ENCODE measurements at regions not wholly inside any gene's neighbourhood (a gene's known extent, or its start where the extent isn't known, plus 50 kb on each side); places are given as distances from the start of the nearest gene placed in this dataset.

- Mint-ChIP-seq H3K27me3 (no peaks in the 10 kb centered on the region), H3K27ac (no peak overlapping the region), H3K9me3 (peaks cover 11% of the 10 kb centered on the region), H3K36me3 (ENCODE audit: low read depth) (no peaks in the 10 kb centered on the region), H3K4me1 (no peaks in the 10 kb centered on the region), H3K4me3 (no peak overlapping the region)
- DNase-seq (no peak), ATAC-seq (ENCODE audit: low read depth) (no peak)
- intact Hi-C loops (cut with micrococcal nuclease), result no loop called here
- CTCF ChIA-PET, result no interaction called here
- POLR2A ChIA-PET, result no interaction called here
- TF ChIP-seq, protein P1, sequence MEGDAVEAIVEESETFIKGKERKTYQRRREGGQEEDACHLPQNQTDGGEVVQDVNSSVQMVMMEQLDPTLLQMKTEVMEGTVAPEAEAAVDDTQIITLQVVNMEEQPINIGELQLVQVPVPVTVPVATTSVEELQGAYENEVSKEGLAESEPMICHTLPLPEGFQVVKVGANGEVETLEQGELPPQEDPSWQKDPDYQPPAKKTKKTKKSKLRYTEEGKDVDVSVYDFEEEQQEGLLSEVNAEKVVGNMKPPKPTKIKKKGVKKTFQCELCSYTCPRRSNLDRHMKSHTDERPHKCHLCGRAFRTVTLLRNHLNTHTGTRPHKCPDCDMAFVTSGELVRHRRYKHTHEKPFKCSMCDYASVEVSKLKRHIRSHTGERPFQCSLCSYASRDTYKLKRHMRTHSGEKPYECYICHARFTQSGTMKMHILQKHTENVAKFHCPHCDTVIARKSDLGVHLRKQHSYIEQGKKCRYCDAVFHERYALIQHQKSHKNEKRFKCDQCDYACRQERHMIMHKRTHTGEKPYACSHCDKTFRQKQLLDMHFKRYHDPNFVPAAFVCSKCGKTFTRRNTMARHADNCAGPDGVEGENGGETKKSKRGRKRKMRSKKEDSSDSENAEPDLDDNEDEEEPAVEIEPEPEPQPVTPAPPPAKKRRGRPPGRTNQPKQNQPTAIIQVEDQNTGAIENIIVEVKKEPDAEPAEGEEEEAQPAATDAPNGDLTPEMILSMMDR (IDR thresholded peaks at IDR 0.05), result no peak
These were observed 713.0 kb upstream of the LRRC4C start for GRCh38 chr11:42172441-42172840.

GRCh38 chr11:42175203-42175602, 715.8 kb upstream of the LRRC4C start:
- POLR2A ChIA-PET, result no interaction called here
- DNase-seq, result no peak
- H3K9me3 Mint-ChIP-seq, result peaks cover 6% of the 10 kb centered on the region
- H3K27me3 Mint-ChIP-seq, result no peaks in the 10 kb centered on the region
- intact Hi-C loops (cut with micrococcal nuclease), result no loop called here
- no peak overlapping the region for H3K4me3 Mint-ChIP-seq
- CTCF ChIA-PET, result no interaction called here
- no peaks in the 10 kb centered on the region for H3K36me3 Mint-ChIP-seq (ENCODE audit: low read depth)
- no peak overlapping the region for H3K27ac Mint-ChIP-seq
- no peaks in the 10 kb centered on the region for H3K4me1 Mint-ChIP-seq
- TF ChIP-seq, protein P1 (IDR thresholded peaks at IDR 0.05), result no peak
- ATAC-seq (ENCODE audit: low read depth), result no peak

GRCh38 chr11:42179216-42179615, 719.8 kb upstream of the LRRC4C start:
- intact Hi-C loops (cut with micrococcal nuclease), result no loop called here
- H3K36me3 Mint-ChIP-seq (ENCODE audit: low read depth), result no peaks in the 10 kb centered on the region
- H3K4me1 Mint-ChIP-seq, result no peaks in the 10 kb centered on the region
- no peak overlapping the region for H3K4me3 Mint-ChIP-seq
- ChIA-PET CTCF (no interaction called here), POLR2A (no interaction called here)
- DNase-seq, result no peak
- peaks cover 4% of the 10 kb centered on the region for H3K9me3 Mint-ChIP-seq
- H3K27ac Mint-ChIP-seq, result no peak overlapping the region
- H3K27me3 Mint-ChIP-seq, result no peaks in the 10 kb centered on the region
- TF ChIP-seq, protein P1 (IDR thresholded peaks at IDR 0.05), result no peak
- no peak for ATAC-seq (ENCODE audit: low read depth)

DNA sequence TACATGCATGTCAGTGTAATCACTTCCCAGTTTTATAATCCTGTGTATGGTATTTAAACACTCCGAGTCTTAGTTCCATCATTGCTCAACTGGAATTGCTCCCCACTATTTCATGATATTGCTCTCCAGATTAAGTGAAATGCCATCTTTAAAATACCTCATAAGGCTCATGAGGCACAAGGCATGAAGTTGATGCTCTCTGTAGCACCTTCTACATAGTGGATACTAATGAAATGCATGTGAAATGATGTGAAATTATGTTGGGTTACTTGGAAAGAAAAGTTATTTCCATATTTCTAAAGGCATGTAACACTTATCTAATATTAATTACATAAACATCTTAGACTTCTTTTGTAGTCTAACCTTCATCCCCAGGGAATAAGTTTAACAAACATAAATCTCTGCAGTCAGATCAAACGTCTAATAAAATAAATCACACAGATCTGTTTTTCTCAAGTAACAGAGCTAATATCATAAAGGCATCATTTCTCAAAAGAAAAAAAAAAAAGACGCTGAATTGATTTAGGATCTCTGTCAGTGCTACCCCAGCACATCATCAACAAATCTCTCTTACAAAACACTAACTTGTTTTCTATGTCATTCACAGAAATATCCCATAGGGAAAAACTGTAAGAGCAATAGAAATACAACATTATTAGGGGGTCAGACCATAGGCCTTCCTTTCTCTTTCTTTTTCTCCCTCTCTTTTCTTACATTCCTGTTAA, 736.0 kb upstream of the LRRC4C start:
- ATAC-seq (ENCODE audit: low read depth), result no peak
- H3K4me3 Mint-ChIP-seq, result no peak overlapping the region
- no peaks in the 10 kb centered on the region for H3K4me1 Mint-ChIP-seq
- POLR2A ChIA-PET, result no interaction called here
- no peak for DNase-seq
- intact Hi-C loops (cut with micrococcal nuclease), result no loop called here
- TF ChIP-seq, protein P1 (IDR thresholded peaks at IDR 0.05), result no peak
- H3K36me3 Mint-ChIP-seq (ENCODE audit: low read depth), result no peaks in the 10 kb centered on the region
- H3K27me3 Mint-ChIP-seq, result no peaks in the 10 kb centered on the region
- H3K27ac Mint-ChIP-seq, result no peak overlapping the region
- CTCF ChIA-PET, result no interaction called here
- H3K9me3 Mint-ChIP-seq, result peaks cover 9% of the 10 kb centered on the region

GRCh38 chr11:42200311-42200710, 740.9 kb upstream of the LRRC4C start:
- no peak for ATAC-seq (ENCODE audit: low read depth)
- H3K4me1 Mint-ChIP-seq, result no peaks in the 10 kb centered on the region
- intact Hi-C loops (cut with micrococcal nuclease), result no loop called here
- TF ChIP-seq, protein P1 (IDR thresholded peaks at IDR 0.05), result no peak
- no peak overlapping the region for H3K4me3 Mint-ChIP-seq
- CTCF ChIA-PET, result no interaction called here
- H3K27me3 Mint-ChIP-seq, result no peaks in the 10 kb centered on the region
- peaks cover 12% of the 10 kb centered on the region for H3K9me3 Mint-ChIP-seq
- no peaks in the 10 kb centered on the region for H3K36me3 Mint-ChIP-seq (ENCODE audit: low read depth)
- DNase-seq, result no peak
- POLR2A ChIA-PET, result no interaction called here
- no peak overlapping the region for H3K27ac Mint-ChIP-seq

Data from activated B cell treated with CpG ODN at 0.5 μM for 24 hours (primary cell).